Mammary epithelial cell (primary cell): ENCODE measurements at regions not wholly inside any gene's neighbourhood (a gene's known extent, or its start where the extent isn't known, plus 50 kb on each side); places are given as distances from the start of the nearest gene placed in this dataset.

ENCODE experiments used
- CTCF ChIP-seq, 2 donors: IDR thresholded peaks in 1 of 2; conservative IDR thresholded peaks in 1 of 2; 2 replicates each; pipeline ENCODE4 v1.5.1; 2011 to 2012; ENCODE audit warnings: inconsistent platforms in 2 of 2, low read length in 2 of 2, mild to moderate bottlenecking in 2 of 2, control low read depth in 1 of 2, low read depth in 1 of 2; ENCODE audit not compliant: insufficient read depth in 1 of 2; ENCODE audit errors: extremely low read depth in 1 of 2
- EZH2 ChIP-seq: IDR thresholded peaks from 2 replicates; pipeline ENCODE4 v1.6.1; 2012; ENCODE audit warnings: low read length, inconsistent platforms, borderline replicate concordance

DNA sequence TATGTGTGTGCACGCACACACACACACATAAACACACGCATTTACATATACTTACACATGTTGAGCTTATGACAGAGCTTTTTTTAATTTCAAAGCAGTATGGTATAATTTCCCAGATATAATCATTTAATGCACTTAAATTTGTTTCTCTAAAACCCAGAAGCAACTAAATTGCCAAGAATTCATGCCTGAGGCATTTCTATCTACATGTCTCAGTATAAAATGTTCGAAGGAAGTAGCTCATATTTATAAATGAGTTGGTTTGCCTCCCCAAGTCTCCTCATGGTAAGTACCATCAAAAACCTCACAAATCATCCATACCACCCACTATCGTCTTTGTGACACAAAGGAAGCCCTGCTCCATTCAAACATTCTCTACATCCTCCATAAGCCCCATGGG lies 130.6 kb downstream of the RPL22L1 start:
- no peak for TF ChIP-seq CTCF (conservative IDR thresholded peaks at IDR 0.05 in 1 of 2, IDR thresholded peaks at IDR 0.05 in 1 of 2; ENCODE audit: extremely low read depth in 1 of 2, insufficient read depth in 1 of 2, low read depth in 1 of 2, low read length in 2 of 2)
- TF ChIP-seq EZH2 = no peak
